ENCODE measurements at regions not wholly inside any gene's neighbourhood (a gene's known extent, or its start where the extent isn't known, plus 50 kb on each side); places are given as distances from the start of the nearest gene placed in this dataset.

- TF ChIP-seq POLR2A (IDR thresholded peaks at IDR 0.05), result no peak
- no peak for TF ChIP-seq CTCF (IDR thresholded peaks at IDR 0.05)
These were observed 163.9 kb downstream of the ZNF608 start for GRCh38 chr5:124582561-124582840.

Measured in lower leg skin (tissue), 3 donors.